Activated CD8-positive, alpha-beta memory T cell treated with anti-CD3 and anti-CD28 coated beads for 36 hours (primary cell): ENCODE measurements at regions not wholly inside any gene's neighbourhood (a gene's known extent, or its start where the extent isn't known, plus 50 kb on each side); places are given as distances from the start of the nearest gene placed in this dataset.

ENCODE experiments used
- CTCF ChIA-PET: fragments of 350-600 bp; sonication (Branson Sonifier 250); formaldehyde crosslinking; loops from one replicate; lab custom pipeline; 2021; ENCODE audit warnings: antibody characterized with exemption; lab: Charles Lee
- POLR2A ChIA-PET: fragments of 350-600 bp; sonication (Branson Sonifier 250); formaldehyde crosslinking; loops from one replicate; lab custom pipeline; 2021; ENCODE audit warnings: antibody characterized with exemption; lab: Charles Lee

DNA sequence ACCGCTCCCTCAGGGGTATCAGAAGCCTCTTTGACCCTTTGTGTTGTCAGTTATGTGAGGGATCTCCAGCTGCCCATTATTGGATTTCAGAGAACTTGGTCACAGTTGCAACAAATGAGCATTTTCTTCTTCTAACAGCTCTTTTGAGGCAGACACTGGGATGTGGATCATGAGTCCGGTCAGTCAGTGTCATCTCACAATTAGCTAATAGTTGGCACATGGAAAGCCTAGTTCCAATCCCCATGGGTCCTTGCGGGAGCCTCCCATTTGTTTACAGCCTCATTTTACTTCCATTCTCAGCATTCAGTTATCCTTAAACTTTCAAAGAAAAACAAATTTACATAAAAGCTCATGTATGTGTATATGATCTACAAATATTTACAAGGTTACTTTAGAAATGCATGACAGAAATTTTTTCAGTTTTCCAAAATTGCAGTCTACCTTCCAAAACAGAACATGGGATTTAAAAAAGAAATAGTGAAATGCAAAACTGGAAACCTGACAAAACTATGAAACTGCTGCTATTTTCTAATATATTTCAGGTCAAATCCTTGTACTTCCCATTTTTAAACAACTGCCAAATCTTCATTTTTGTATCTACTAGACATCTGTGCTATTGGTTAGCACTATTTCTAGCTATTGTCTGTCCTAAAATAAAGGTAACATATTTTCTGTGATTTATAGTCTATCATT, 547.1 kb upstream of the ZEB2 start:
- ChIA-PET CTCF (no interaction called here), POLR2A (no interaction called here)

DNA sequence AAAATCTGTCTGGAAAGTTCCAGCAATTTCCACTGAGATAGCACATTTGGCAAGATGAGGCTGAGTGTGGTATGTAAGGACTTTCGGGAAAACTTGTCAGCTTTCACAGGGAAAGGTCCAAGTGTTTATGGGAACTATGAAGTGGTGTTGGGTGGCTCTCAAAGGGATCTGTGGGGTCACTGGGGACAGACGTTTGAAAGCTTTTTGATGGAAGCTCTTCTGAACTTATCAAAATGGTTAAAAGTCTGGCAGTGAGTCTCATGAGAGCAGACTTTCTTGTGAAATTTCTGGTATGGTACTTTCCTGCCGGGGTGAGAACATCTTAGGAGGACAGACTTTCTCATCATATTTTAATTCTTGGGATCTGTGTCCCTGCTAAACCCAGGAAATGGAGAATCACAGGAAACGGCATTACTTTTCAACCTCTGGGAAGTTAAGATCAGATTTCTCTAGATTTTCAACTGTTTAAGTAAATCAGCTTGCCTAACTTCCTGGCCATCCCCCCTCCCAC, 546.3 kb upstream of the ZEB2 start:
- CTCF ChIA-PET, result no interaction called here

DNA sequence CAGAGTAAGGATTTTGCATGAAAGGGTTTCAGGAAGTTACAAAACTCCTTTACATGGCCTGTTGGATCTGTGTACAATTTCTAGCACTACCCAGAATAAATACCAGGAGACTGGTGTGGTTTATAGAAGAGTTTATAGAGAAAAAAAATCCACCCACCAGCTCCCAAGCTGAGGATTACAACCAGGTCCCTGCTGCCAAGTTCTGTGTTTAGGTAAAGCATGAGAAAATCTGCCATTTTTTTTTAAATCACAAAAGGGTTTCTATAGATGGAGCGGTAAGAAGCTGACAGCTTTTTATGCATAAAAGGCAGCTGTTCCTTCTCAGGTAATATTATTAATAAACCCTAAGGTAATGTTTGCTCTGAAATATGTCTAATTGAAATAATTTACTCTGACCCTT, 545.4 kb upstream of the ZEB2 start:
- CTCF ChIA-PET, result no interaction called here
- POLR2A ChIA-PET, result no interaction called here

More for the DNA sequence above, 546.3 kb upstream of the ZEB2 start:
- POLR2A ChIA-PET, result no interaction called here

DNA sequence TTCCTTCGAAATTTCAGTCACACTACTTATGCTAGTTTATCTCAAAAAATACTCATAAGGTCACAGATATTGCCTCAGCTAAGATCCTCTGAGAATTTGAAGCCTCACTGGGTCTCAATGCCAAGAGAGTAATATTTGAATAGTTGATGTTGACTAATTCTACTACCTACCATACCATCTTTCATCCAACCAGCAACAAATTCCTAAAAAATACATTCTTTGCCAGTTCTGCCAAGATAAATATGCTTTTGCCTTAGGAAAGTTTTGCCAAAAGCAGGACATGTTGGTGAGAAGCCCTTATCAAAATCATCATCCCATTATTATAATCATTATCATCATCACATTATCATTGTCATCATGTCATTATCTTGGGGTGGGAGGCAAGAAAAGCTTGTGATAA, 544.6 kb upstream of the ZEB2 start:
- POLR2A ChIA-PET, result no interaction called here
- CTCF ChIA-PET, result no interaction called here

DNA sequence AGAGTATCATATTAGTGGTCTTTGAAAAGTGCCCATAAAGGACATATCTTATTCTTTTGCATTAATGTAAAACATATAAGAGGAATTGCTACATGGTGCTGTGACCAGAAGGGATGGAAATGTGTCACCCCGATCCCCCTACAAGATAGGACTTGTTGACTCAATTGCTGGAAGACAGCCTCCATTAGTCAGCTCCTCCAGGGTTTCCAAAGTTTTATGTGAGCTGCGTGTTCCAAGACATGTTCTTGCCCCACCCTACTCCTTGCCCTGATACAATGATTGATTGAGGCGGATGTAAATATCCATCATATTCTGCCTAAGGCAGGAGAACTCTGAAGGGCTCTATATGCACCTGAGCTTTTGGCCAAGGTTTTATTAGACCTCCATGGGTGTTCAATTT, 541.0 kb upstream of the ZEB2 start:
- POLR2A ChIA-PET, result no interaction called here
- CTCF ChIA-PET, result no interaction called here

DNA sequence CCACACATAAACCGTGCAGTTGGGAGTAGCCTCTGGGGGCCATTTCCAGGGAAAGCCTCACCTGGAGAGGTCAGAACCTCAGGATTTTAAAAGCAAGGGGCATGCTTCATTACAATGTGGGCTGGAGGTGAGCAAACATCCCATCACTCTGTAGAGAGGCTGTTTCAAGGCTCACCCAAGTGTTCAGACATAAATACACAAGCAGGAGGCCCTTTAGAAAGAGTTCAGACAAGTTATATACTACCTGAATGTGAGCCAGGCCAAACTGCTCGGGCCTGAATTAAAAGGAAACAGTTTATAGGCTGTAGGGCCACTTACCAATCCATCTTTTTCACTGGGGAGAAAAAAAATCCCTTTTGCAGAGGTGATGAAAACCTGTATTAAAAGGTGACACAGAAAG, 540.0 kb upstream of the ZEB2 start:
- POLR2A ChIA-PET, result no interaction called here
- CTCF ChIA-PET, result no interaction called here

DNA sequence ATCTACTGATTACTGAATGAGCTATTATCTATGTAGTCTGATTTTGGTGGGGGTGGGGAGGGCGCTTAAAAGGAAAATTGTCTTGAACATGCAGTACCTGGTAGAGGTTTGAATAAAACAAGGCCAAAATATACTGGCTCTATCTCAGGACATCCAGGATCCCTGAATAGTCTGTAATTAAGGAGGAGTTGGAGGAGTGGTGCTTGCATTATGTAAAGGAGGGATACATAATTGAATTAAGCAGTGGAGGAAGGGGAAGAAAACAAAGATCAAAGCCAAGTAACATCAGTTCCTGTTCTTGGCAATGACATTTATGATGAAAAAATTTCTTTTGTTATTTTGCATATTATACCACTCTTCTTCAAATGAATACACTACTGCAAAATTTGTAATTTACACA, 539.4 kb upstream of the ZEB2 start:
- CTCF ChIA-PET, result interaction anchor here (0.6 kb wide), 1 partner anchor 634 kb away, joined by 3 read pairs; no protein-coding TSS in a partner anchor
- POLR2A ChIA-PET, result no interaction called here

DNA sequence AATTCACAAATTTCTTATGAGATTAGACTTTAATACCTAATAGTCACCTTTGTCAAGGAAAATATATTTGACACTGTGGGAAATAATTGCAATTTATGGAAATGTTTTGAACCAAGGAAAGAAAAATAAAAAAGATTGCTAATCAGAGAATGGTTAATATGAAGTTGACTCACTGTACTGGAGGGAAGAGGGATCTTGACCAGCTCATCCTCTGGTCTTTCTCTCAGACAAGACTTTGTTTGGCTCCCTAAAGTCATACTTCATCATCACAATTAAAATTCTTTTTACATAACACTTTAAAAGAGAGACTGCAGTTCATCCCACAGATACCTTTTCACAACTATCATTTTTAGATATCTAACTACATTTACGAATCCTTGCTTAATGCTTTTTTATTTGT, 538.5 kb upstream of the ZEB2 start:
- ChIA-PET CTCF (no interaction called here), POLR2A (no interaction called here)

DNA sequence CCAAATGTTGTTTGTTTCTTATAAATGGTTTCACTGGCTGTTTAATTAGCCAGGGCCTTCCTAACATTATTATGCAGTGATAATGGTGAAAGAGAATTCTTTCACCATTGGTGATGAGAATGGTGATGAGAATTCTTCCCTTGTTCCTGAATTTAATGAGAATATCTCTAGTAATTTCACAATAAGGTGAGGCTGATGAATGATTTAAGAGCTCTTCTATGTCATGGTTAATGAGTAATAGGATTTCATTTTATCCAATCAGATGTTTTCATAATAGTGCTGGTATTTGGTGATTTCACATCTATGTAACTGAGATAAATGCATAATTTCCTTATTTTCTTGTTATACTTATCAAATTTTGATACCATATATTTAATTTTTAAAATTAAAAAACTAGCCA, 535.7 kb upstream of the ZEB2 start:
- POLR2A ChIA-PET, result no interaction called here
- CTCF ChIA-PET, result no interaction called here

DNA sequence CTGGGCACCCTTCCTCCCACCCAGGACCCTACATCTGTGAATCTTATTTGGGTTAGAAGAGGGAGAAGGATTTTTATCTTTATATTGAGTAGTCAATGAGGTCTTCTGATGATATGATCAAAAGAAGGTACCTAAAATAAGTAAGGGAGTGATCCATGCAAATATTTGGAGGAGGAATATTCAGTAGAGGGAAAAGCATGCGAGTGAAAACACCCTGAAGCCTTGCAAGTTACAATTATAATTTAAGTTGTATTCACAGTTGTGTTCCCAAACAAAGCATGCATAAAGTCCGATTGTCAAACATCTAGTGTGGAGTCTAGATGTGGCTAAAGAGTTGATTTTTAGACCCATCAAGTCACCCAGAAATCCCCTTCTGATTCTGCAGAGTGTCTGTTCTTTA, 530.2 kb upstream of the ZEB2 start:
- POLR2A ChIA-PET, result no interaction called here
- CTCF ChIA-PET, result no interaction called here

DNA sequence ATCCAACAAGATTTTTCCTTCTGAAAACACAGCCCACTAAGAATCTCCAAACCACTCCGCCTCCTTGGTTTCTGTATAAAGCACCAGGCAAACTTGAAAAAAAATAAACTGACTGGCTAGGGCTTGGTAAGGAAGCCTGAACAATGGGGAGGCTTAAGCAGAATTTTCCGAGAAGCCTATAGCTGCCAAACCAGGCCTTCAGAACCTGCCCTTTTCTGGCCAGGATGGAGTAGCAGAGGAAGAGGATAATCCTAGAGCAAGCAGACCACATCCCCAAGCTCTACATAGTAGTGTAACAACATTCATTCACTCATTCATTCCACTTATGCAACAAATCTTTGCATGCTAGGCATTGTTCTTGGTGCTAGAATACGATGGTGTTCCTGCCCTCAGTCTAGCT, 529.6 kb upstream of the ZEB2 start:
- ChIA-PET CTCF (no interaction called here), POLR2A (no interaction called here)

DNA sequence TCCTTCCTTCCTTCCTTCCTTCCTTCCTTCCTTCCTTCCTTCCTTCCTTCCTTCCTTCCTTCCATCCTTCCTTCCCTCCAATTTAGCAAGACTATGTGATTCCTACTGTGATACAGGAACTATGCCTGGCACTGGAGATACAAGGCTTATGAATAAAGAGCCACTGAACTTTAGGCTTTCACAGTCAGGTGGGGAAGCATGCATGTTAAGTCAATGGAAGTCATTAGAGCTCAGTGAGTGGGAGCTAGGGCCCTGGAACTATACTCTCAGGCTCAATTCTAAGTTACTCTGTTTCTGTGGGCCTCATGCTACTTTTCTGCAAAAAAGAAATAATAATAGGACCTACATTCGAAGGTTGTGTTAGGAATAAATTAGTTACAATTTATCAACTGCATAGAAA, 527.6 kb upstream of the ZEB2 start:
- ChIA-PET CTCF (no interaction called here), POLR2A (no interaction called here)

DNA sequence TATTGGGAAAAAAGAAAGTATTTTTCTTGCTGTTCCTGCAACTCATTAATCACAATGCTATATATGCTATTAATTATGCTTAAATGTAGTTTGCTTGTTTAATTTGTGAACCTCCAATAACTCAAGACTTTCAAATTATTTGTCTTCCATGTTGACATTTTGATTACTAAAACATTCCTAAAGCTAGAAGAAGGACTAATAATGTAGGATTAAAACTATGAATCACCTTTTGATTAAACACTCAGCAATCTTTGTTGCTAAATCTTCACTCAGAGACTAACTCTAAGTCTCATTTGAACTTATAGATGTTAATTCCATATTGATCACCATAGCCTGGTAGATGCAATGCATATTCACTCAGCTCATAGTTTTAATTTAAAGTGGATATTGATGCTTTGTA, 524.6 kb upstream of the ZEB2 start:
- ChIA-PET CTCF (no interaction called here), POLR2A (no interaction called here)

DNA sequence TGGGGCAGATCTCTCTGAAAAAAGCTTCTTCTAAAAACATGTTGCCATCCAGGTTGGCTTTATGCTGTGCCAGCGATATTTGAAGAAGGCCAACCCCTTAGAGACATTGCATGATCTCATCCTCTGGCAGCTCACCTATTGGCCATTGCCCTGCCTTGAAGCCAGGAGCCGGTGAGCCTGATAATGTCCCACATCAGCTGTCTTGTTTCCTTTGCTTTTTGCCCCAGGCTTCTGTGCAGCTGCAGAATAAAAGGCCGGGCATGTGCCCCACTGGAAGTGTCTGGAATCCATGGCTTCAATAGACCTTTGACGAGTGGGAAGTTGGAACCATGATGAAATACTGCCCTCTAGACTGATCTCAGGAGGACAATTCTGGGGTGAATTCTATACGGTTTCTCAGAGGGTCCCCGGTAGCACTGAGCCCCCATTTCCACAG, 523.5 kb upstream of the ZEB2 start:
- ChIA-PET CTCF (no interaction called here), POLR2A (no interaction called here)

DNA sequence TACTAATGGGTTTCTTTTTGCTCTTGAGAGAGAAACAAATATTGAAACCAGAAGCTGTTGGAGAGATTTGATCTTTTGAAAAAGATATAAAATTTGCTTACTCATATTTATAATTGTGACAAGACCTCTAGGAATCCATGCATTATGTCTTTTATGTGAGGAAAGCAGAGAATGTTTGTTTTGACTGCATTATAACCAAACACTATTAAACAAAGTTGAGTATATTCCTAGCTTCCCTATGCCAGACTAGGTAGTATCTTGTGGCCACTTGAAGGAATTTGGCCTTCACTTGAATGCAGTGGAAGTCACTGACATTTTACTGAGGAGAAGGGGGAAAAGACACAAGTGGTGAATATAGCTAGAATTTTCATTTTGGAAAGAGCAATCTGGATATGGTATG, 521.8 kb upstream of the ZEB2 start:
- POLR2A ChIA-PET, result no interaction called here
- CTCF ChIA-PET, result no interaction called here

DNA sequence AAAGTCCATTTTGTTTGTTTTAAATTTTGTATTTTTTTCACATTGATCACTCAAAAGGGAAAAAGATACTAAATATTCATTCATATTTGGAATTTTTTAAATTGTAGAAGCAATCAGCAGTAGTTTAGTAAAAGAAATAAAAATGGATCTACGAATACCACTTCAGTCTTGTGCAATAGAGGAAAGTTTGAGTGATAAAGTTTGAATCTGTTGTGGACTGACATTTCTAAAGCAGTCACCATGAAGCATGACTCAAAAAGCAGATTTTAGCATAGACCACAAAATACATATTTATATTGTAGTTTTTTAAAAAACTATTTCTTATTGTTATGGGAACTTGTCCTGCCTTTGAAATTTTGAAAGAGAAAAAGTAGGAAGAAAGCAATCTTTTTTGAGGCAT, 520.5 kb upstream of the ZEB2 start:
- POLR2A ChIA-PET, result no interaction called here
- CTCF ChIA-PET, result no interaction called here

DNA sequence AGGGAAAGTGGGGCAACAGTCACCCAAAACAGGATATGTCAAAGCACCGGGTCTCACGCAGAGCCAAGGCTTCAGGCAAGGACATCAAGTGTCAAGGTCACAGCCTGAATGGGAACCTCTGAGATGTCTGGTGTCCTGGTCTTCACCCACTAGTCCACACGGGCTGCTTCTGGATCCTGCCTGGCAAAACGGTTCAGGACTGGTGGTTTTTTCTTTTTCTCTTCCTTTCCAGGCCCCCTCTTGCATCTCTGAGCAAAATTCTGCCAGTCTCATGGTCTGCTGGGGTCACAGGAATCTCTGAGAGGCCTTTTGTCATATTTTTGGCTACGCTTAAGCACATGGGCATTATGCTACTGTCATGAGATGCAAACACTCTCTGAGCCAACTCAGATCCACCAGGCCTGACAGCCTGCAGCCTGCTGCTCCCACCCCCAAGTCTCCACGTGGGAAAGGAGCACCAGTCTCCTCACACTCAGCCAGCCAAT, 518.2 kb upstream of the ZEB2 start:
- ChIA-PET POLR2A (no interaction called here), CTCF (no interaction called here)

DNA sequence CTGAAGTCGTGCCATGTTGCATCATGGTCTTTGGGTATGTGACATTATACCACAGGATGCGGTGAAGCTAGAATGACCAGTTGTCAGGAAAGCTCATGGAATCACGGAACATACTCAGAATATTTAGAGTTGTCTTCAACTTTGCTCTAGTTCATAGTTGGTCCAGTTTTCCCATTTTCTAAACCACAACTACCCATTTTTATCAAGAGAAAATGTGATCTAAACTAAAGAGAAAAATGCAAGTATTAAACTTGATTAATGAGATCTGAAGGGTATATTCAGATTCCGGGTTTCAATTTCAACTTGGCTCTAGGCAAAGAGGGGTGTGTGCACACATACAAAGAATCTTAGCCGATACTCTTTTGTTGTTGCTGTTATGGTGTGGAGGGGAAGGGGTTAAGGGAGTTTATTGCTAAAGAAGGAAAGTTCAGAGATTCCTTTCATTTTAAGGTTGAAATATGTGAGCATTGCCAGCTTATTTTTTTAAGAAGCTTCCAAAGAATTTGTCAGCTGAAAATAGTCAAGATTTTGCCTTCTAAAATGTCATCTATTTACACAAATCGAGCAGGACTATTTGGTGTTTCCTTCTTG, 516.6 kb upstream of the ZEB2 start:
- POLR2A ChIA-PET, result no interaction called here
- CTCF ChIA-PET, result no interaction called here

DNA sequence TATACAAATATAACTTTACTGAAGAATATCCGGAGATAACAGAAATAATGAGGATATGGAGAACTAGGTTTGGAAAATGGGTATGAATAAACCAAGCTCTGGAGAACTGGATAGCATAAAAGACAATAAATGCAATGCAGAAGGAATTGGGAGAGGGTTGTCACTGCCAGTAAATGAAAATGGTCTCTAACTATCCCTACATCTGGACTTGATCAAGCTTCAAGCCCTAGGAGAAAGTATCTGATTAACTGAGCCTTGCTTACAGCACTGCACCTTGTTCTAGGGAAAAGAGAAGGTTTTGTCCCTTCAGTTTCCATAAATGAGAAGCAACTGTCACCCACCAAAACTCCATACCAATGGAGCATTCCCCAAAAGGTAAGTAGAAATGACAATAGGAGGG, 514.6 kb upstream of the ZEB2 start:
- POLR2A ChIA-PET, result no interaction called here

DNA sequence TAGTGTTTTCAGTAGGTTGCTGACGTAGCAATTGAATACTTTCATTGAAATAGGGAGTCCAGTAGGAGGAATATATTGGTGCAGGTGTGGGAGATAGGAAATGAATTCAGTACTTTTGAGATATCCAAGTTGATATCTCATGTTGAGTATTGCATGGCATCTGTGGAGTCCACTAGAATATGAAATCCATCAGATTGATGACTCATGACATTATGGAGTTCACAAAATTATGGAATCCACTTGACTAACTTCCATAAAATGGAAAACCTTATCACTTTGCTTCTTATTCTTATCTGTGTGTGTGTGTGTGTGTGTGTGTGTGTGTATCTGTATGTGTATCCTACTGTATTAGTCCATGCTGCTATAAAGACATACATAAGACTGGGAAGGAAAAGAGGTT, 513.5 kb upstream of the ZEB2 start:
- POLR2A ChIA-PET, result no interaction called here
- CTCF ChIA-PET, result no interaction called here

More for the DNA sequence above, 514.6 kb upstream of the ZEB2 start:
- CTCF ChIA-PET, result no interaction called here

DNA sequence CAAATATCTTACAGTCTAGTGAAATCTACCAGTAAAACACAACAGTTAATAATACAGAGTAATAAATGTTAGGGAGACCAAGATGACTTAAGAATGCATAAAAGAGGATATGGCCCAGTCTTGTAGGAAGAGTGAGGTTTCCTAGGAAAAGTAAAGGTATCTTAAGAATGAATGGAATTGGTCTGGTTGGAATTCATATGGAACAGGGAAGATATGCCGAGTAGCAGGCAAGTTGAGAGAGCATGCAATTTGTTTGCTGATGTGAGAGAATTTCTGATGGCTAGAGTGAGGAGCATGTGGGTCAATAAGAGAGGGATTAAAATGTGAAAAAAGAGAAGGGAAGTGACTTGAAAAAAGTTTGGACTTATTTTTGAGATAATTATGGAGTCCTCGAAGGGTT, 512.9 kb upstream of the ZEB2 start:
- ChIA-PET CTCF (no interaction called here), POLR2A (no interaction called here)
